ENCODE measurements at regions not wholly inside any gene's neighbourhood (a gene's known extent, or its start where the extent isn't known, plus 50 kb on each side); places are given as distances from the start of the nearest gene placed in this dataset.
A peak's percentile ranks its signal among the peaks of the same experiment; 100 is the strongest.

DNA sequence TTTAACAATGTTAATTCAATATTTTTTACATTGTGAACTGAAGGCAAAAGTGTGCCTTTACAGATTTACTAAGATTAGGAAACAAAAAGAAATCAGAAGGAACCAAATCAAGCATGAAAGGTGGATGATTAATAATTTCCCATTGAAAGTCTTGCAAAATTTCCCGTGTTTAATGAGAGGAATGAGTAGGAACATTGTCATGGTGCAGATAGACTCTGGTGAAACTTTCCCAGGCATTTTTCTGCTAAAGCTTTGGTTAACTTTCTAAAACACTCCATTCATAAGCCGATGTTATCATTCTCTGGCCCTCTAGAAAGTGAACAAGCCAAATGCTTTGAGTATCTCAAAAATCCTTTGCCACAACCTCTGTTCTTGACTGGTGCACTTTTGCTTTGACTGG, 1522.8 kb upstream of the PABPC4L start:
- Mint-ChIP-seq H3K9me3 (no peaks in the 10 kb centered on the region), H3K4me3 (no peak overlapping the region)
- TF ChIP-seq CTCF (IDR thresholded peaks at IDR 0.05; ENCODE audit: unreplicated experiment in 3 of 3): no peak

DNA sequence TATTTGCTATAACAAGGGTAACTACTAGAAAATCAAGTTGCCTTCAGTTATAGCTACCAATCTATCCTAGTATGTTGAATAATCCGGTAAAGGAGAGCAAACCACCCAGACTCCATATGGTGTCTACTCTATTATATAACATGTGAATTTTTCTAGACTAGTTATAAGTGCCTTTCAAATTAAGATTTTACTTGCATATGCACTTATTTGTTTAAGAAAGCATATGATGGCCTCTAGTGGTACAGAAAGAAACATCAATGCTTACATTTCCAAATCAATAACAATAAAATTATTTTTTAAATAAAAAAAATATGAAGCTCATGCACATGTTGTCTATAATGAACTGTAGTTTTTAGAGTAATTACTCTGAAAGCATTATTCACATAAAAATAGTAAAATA, 1516.4 kb upstream of the PABPC4L start:
- Mint-ChIP-seq H3K4me1 (no peaks in the 10 kb centered on the region), H3K27me3 (ENCODE audit: low read depth) (no peaks in the 10 kb centered on the region), H3K36me3 (ENCODE audit: low read depth) (no peaks in the 10 kb centered on the region), H3K27ac (no peak overlapping the region), H3K9me3 (no peaks in the 10 kb centered on the region), H3K4me3 (no peak overlapping the region)
- peak; percentile 24 to 49 (median 36) for TF ChIP-seq CTCF (IDR thresholded peaks at IDR 0.05; ENCODE audit: unreplicated experiment in 3 of 3)

More for the DNA sequence above, 1522.8 kb upstream of the PABPC4L start:
- Mint-ChIP-seq H3K4me1 (no peaks in the 10 kb centered on the region), H3K27ac (no peak overlapping the region), H3K27me3 (ENCODE audit: low read depth) (no peaks in the 10 kb centered on the region), H3K36me3 (ENCODE audit: low read depth) (no peaks in the 10 kb centered on the region)

DNA sequence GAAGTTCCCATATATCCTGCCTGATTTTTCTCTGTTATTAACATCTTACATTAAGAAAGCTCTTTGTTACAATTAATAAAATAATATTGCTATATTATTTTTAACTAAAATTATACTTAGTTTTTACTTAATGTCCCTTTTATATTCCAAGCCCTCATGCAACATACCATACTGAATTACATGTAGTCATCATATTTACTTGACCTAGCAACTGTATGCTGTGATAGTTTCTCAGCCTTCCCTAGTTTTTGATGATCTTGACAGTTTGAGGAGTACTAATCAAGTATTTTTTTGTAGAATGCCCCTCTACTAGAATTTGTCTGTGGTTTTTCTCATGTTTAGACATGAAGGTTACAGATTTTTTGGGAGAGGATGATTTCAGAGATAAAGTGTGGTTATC, 1503.8 kb upstream of the PABPC4L start:
- Mint-ChIP-seq H3K4me3 (no peak overlapping the region), H3K27me3 (ENCODE audit: low read depth) (no peaks in the 10 kb centered on the region)

DNA sequence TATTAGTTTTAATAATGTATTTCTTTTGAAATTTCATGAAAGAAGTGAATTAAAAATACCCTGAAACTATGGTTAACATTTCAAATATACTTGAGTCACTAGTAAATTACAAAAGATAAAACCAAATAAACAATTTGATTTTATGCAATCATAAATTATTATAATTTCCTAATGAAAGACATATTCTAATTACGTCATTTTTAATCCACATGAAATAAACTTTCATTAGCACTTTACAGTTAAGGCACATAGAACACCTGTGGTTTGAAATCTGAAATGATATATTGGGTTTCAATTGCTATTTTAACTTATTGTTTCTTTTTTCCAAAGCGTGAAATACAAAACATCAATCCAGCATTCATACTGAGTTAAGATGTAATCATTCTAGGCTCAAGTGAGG, 1492.5 kb upstream of the PABPC4L start:
- no peak for TF ChIP-seq CTCF (IDR thresholded peaks at IDR 0.05; ENCODE audit: unreplicated experiment in 3 of 3)
- Mint-ChIP-seq H3K4me3 (no peak overlapping the region), H3K27ac (no peak overlapping the region), H3K9me3 (peaks cover 2% of the 10 kb centered on the region), H3K36me3 (ENCODE audit: low read depth) (no peaks in the 10 kb centered on the region), H3K27me3 (ENCODE audit: low read depth) (no peaks in the 10 kb centered on the region), H3K4me1 (no peaks in the 10 kb centered on the region)

More for the DNA sequence above, 1503.8 kb upstream of the PABPC4L start:
- Mint-ChIP-seq H3K4me1 (no peaks in the 10 kb centered on the region), H3K9me3 (no peaks in the 10 kb centered on the region), H3K36me3 (ENCODE audit: low read depth) (no peaks in the 10 kb centered on the region), H3K27ac (no peak overlapping the region)
- no peak for TF ChIP-seq CTCF (IDR thresholded peaks at IDR 0.05; ENCODE audit: unreplicated experiment in 3 of 3)

GRCh38 chr4:135684001-135684400, 1482.4 kb upstream of the PABPC4L start:
- H3K36me3 Mint-ChIP-seq (ENCODE audit: low read depth): no peaks in the 10 kb centered on the region
- H3K4me3 Mint-ChIP-seq: no peak overlapping the region
- H3K27ac Mint-ChIP-seq: no peak overlapping the region
- H3K4me1 Mint-ChIP-seq: no peaks in the 10 kb centered on the region
- TF ChIP-seq CTCF (IDR thresholded peaks at IDR 0.05; ENCODE audit: unreplicated experiment in 3 of 3): no peak
- H3K9me3 Mint-ChIP-seq: peaks cover 6% of the 10 kb centered on the region
- H3K27me3 Mint-ChIP-seq (ENCODE audit: low read depth): no peaks in the 10 kb centered on the region

GRCh38 chr4:135672202-135672601, 1470.6 kb upstream of the PABPC4L start:
- TF ChIP-seq CTCF (IDR thresholded peaks at IDR 0.05; ENCODE audit: unreplicated experiment in 3 of 3): no peak
- Mint-ChIP-seq H3K27me3 (ENCODE audit: low read depth) (no peaks in the 10 kb centered on the region), H3K4me3 (no peak overlapping the region), H3K9me3 (no peaks in the 10 kb centered on the region), H3K36me3 (ENCODE audit: low read depth) (no peaks in the 10 kb centered on the region), H3K4me1 (no peaks in the 10 kb centered on the region), H3K27ac (no peak overlapping the region)

Measured in nephron (organoid).